Glomerular visceral epithelial cell (primary cell): ENCODE measurements at regions not wholly inside any gene's neighbourhood (a gene's known extent, or its start where the extent isn't known, plus 50 kb on each side); places are given as distances from the start of the nearest gene placed in this dataset.

Source experiments
- DNase-seq: peaks from one replicate; pipeline ENCODE4 v3.0.0-alpha.2; 2016; ENCODE audit errors: extremely low spot score

GRCh38 chr13:106238690-106239089 lies 296.8 kb downstream of the EFNB2 start:
- no peak for DNase-seq

- no peak for DNase-seq
Observed at GRCh38 chr13:106234636-106235035, 300.8 kb downstream of the EFNB2 start.

GRCh38 chr13:106233134-106233735 lies 302.2 kb downstream of the EFNB2 start:
- DNase-seq = no peak

- DNase-seq = no peak
Observed at GRCh38 chr13:106232681-106233080, 302.8 kb downstream of the EFNB2 start.

GRCh38 chr13:106230450-106230849 lies 305.0 kb downstream of the EFNB2 start:
- DNase-seq = peak; percentile 4

GRCh38 chr13:106225126-106225525 lies 310.3 kb downstream of the EFNB2 start:
- DNase-seq = peak; percentile 2

GRCh38 chr13:106220211-106220610 lies 315.3 kb downstream of the EFNB2 start:
- DNase-seq = no peak

- no peak for DNase-seq
Observed at GRCh38 chr13:106213028-106213757, 322.3 kb downstream of the EFNB2 start.

- no peak for DNase-seq
Observed at GRCh38 chr13:106212386-106213010, 323.0 kb downstream of the EFNB2 start.

- DNase-seq = no peak
Observed at GRCh38 chr13:106210324-106210723, 325.1 kb downstream of the EFNB2 start.

- DNase-seq = no peak
Observed at GRCh38 chr13:106205871-106206270, 329.6 kb downstream of the EFNB2 start.

- no peak for DNase-seq
Observed at GRCh38 chr13:106197496-106197895, 338.0 kb downstream of the EFNB2 start.

GRCh38 chr13:106187501-106188095 lies 347.9 kb downstream of the EFNB2 start:
- no peak for DNase-seq

- no peak for DNase-seq
Observed at GRCh38 chr13:106187101-106187500, 348.4 kb downstream of the EFNB2 start.

- peak; percentile 30 for DNase-seq
Observed at GRCh38 chr13:106186366-106187030, 349.0 kb downstream of the EFNB2 start.

- DNase-seq = no peak
Observed at GRCh38 chr13:106184790-106185189, 350.7 kb downstream of the EFNB2 start.

GRCh38 chr13:106183410-106184065 lies 351.9 kb downstream of the EFNB2 start:
- DNase-seq = no peak

GRCh38 chr13:106182404-106182803 lies 353.1 kb downstream of the EFNB2 start:
- peak; percentile 89 for DNase-seq

- no peak for DNase-seq
Observed at GRCh38 chr13:106178816-106179215, 356.6 kb downstream of the EFNB2 start.

- DNase-seq = no peak
Observed at GRCh38 chr13:106177146-106177545, 358.3 kb downstream of the EFNB2 start.

GRCh38 chr13:106176117-106176516 lies 359.3 kb downstream of the EFNB2 start:
- no peak for DNase-seq
